ENCODE measurements at regions not wholly inside any gene's neighbourhood (a gene's known extent, or its start where the extent isn't known, plus 50 kb on each side); places are given as distances from the start of the nearest gene placed in this dataset.

GRCh38 chr4:100806988-100807387, 289.2 kb upstream of the EMCN start:
- H3K4me2 ChIP-seq (ENCODE audit: insufficient read depth, insufficient read length, low read length), result no peak overlapping the region
- H3K4me1 ChIP-seq (ENCODE audit: insufficient read depth, low read length), result no peaks in the 10 kb centered on the region; the same call in 1 of the 2 replicates
- peaks cover 3 to 8% of the 10 kb centered on the region in 2 experiments; a peak in 4 of 5 replicates for H3K9me3 Mint-ChIP-seq
- H3K56ac ChIP-seq (ENCODE audit: insufficient read length, low read depth, low read length), result no peak overlapping the region
- H2BK20ac ChIP-seq (ENCODE audit: low read depth, low read length, poor library complexity, severe bottlenecking), result no peak overlapping the region
- no peaks in the 10 kb centered on the region for H3K79me2 ChIP-seq (ENCODE audit: insufficient read depth, low read length)
- peaks cover 30 to 37% of the 10 kb centered on the region in 2 experiments for H3K4me1 Mint-ChIP-seq
- H3K9ac ChIP-seq (ENCODE audit: extremely low read depth, insufficient read length, low read length), result no peak overlapping the region
- no peak overlapping the region for H3K27ac ChIP-seq (ENCODE audit: insufficient read length, low read depth, low read length)
- H2BK120ac ChIP-seq (ENCODE audit: low read depth, low read length, poor library complexity, severe bottlenecking), result no peak overlapping the region
- no peak overlapping the region for H3K23ac ChIP-seq (ENCODE audit: insufficient read length, low read depth, low read length)
- no peak overlapping the region for H3K14ac ChIP-seq (ENCODE audit: insufficient read depth, low read length)
- no peak overlapping the region for H3K4me3 Mint-ChIP-seq
- DNase-seq, result no peak
- no peaks in the 10 kb centered on the region for H3K23me2 ChIP-seq (ENCODE audit: insufficient read length, low read depth, low read length, poor library complexity, severe bottlenecking)
- H2BK5ac ChIP-seq (ENCODE audit: insufficient read length, low read length), result no peak overlapping the region
- H4K20me1 ChIP-seq (ENCODE audit: control insufficient read depth, insufficient read depth, insufficient read length), result no peaks in the 10 kb centered on the region
- H4K91ac ChIP-seq (ENCODE audit: insufficient read length, low read depth, low read length), result no peak overlapping the region
- H3K27ac Mint-ChIP-seq, result no peak overlapping the region
- no peak overlapping the region for H2BK15ac ChIP-seq (ENCODE audit: low read depth, low read length)
- H3K27me3 ChIP-seq (ENCODE audit: insufficient read depth, low read length), result no peaks in the 10 kb centered on the region; the same call in 1 of the 2 replicates
- H2AFZ ChIP-seq (ENCODE audit: low read length), result no peak overlapping the region
- H3K79me1 ChIP-seq (ENCODE audit: insufficient read depth, low read depth, low read length, poor library complexity, severe bottlenecking), result no peaks in the 10 kb centered on the region
- no peak overlapping the region for H4K8ac ChIP-seq (replicated peaks; ENCODE audit: insufficient read length, low read depth, low read length)
- H3K27me3 Mint-ChIP-seq (ENCODE audit: low read depth), result peaks cover 8% of the 10 kb centered on the region
- H3K4ac ChIP-seq (ENCODE audit: low read depth, low read length), result no peak overlapping the region
- H3K36me3 Mint-ChIP-seq (ENCODE audit: insufficient read depth in 1 of 3, low read depth in 3 of 3), result peaks cover 0 to 11% (median 0%) of the 10 kb centered on the region in 3 experiments; a peak in 1 of 7 replicates
- H4K5ac ChIP-seq (ENCODE audit: insufficient read length, low read depth, low read length), result no peak overlapping the region
- no peak for TF ChIP-seq CTCF (conservative IDR thresholded peaks at IDR 0.05)
- H3K9me3 ChIP-seq (ENCODE audit: control insufficient read depth, low read depth, low read length), result no peaks in the 10 kb centered on the region
- no peak overlapping the region for H3T11ph ChIP-seq (ENCODE audit: low read length)
- no peak overlapping the region for H2AK5ac ChIP-seq (ENCODE audit: insufficient read length, low read length)
- H3K18ac ChIP-seq (ENCODE audit: insufficient read length, low read depth, low read length), result no peak overlapping the region
- no peak overlapping the region for H2BK12ac ChIP-seq (ENCODE audit: insufficient read length, low read depth, low read length)

Data from H9 (cell line).